Adrenal gland (tissue), 9 donors: ENCODE measurements at regions not wholly inside any gene's neighbourhood (a gene's known extent, or its start where the extent isn't known, plus 50 kb on each side); places are given as distances from the start of the nearest gene placed in this dataset.

ENCODE experiments used
- DNase-seq, 7 donors: peaks; one replicate each; pipeline ENCODE4 v3.0.0-alpha.2; 2019 to 2020
- H3K27ac ChIP-seq, 5 donors: fragments of 200-600 bp; sonication (generic) in 4 of 5; 1 replicate in 3 of 5; 2 replicates in 2 of 5; pipeline versions ENCODE4 v1.5.1 to v1.8.0; 2016 to 2020; ENCODE audit warnings: mild to moderate bottlenecking in 1 of 5
- H3K27me3 ChIP-seq: fragments of 200-600 bp; 2 replicates; pipeline ENCODE4 v1.8.0; 2021
- H3K36me3 ChIP-seq, 2 donors: fragments of 200-600 bp; replicated peaks in 1 of 2; 1 replicate in 1 of 2; 2 replicates in 1 of 2; pipeline versions ENCODE4 v1.5.1 to v1.8.0; 2018 to 2022
- H3K4me1 ChIP-seq, 2 donors: fragments of 200-600 bp; replicated peaks in 1 of 2; 1 replicate in 1 of 2; 2 replicates in 1 of 2; pipeline versions ENCODE4 v1.5.1 to v1.8.0; 2018 to 2021
- H3K4me3 ChIP-seq, 4 donors: fragments of 200-600 bp; sonication (generic) in 3 of 4; one replicate each; pipeline ENCODE4 v1.5.1; 2016 to 2018
- H3K9me3 ChIP-seq, 3 donors: fragments of 200-600 bp; sonication (generic) in 1 of 3; replicated peaks in 1 of 3; 1 replicate in 2 of 3; 2 replicates in 1 of 3; pipeline versions ENCODE4 v1.5.1 to v1.8.0; 2016 to 2021
- CTCF ChIP-seq, 6 experiments: fragments of 450-650 bp in 4 of 6; fragments of 200-600 bp in 2 of 6; sonication (generic) in 1 of 6; IDR thresholded peaks; 1 replicate in 5 of 6; 2 replicates in 1 of 6; pipeline versions ENCODE4 v1.5.1 to v1.8.0; 2016 to 2021; ENCODE audit warnings: antibody characterized with exemption in 6 of 6, mild to moderate bottlenecking in 2 of 6, moderate library complexity in 1 of 6
- POLR2A ChIP-seq, 2 donors: fragments of 450-650 bp; IDR thresholded peaks; one replicate each; pipeline ENCODE4 v1.6.1; 2017; ENCODE audit warnings: antibody characterized with exemption in 2 of 2, mild to moderate bottlenecking in 2 of 2, moderate library complexity in 1 of 2
- WGBS, 4 donors: extraction: QIAGEN DNeasy Blood & Tissue Kit in 2 of 4; methylation state at CpG; one replicate each; pipeline versions ENCODE4 v1.1.5 to v1.1.7; 2013 to 2017; 5-methylcytosine and 5-hydroxymethylcytosine counted together
- intact Hi-C, 2 donors: fragments of 100-400 bp; cut with DNase I; formaldehyde crosslinking; loops; one replicate each; pipeline versions ENCODE4 v1.14.1 to v1.15.0; 2022 to 2023
- donor health status: healthy with polysubstance abuse.
- donor health status: Bipolar disorder and iron deficiency.
- donor health status: DM: yes; HTN: yes; CAD: no.
- donor health status: DM: no; HTN: no; CAD: no.
- donor health status: DM: no; HTN: no; CAD: no.

- WGBS, 4 donors = 88 to 100% (median 93%) methylated on average over 1 of the region's 1 CpG
- TF ChIP-seq POLR2A (IDR thresholded peaks at IDR 0.05) = no peak
- TF ChIP-seq CTCF (IDR thresholded peaks at IDR 0.05) = no peak
Observed at GRCh38 chr12:114174326-114174725, 208.2 kb upstream of the RBM19 start.

GRCh38 chr12:114172135-114172534 lies 206.0 kb upstream of the RBM19 start:
- H3K9me3 ChIP-seq = no peaks in the 10 kb centered on the region
- no peak for DNase-seq
- H3K4me1 ChIP-seq = no peaks in the 10 kb centered on the region
- H3K27ac ChIP-seq = no peak overlapping the region
- H3K36me3 ChIP-seq = no peaks in the 10 kb centered on the region
- TF ChIP-seq POLR2A (IDR thresholded peaks at IDR 0.05) = no peak
- TF ChIP-seq CTCF (IDR thresholded peaks at IDR 0.05) = no peak
- intact Hi-C loops = no loop called here
- no peaks in the 10 kb centered on the region for H3K27me3 ChIP-seq
- WGBS, 4 donors = 69 to 88% (median 80%) methylated on average over 4 of the region's 4 CpGs
- H3K4me3 ChIP-seq = no peak overlapping the region

More at GRCh38 chr12:114174326-114174725, 208.2 kb upstream of the RBM19 start:
- no peaks in the 10 kb centered on the region for H3K27me3 ChIP-seq
- no peak overlapping the region for H3K4me3 ChIP-seq
- no peaks in the 10 kb centered on the region for H3K36me3 ChIP-seq
- no peaks in the 10 kb centered on the region for H3K9me3 ChIP-seq
- no peaks in the 10 kb centered on the region for H3K4me1 ChIP-seq
- DNase-seq = no peak
- H3K27ac ChIP-seq = no peak overlapping the region
- intact Hi-C loops = no loop called here

GRCh38 chr12:114168061-114168460 lies 201.9 kb upstream of the RBM19 start:
- no peak for DNase-seq
- no peak overlapping the region for H3K27ac ChIP-seq
- no peaks in the 10 kb centered on the region for H3K4me1 ChIP-seq
- TF ChIP-seq CTCF (IDR thresholded peaks at IDR 0.05) = no peak
- TF ChIP-seq POLR2A (IDR thresholded peaks at IDR 0.05) = no peak
- intact Hi-C loops = loop anchor here in 1 of 2 donors (5.0 to 10.0 kb wide), 2 partner anchors 307 to 339 kb away; no protein-coding TSS in a partner anchor
- no peaks in the 10 kb centered on the region for H3K36me3 ChIP-seq
- H3K4me3 ChIP-seq = no peak overlapping the region
- WGBS, 4 donors = 72 to 78% (median 75%) methylated on average over 2 of the region's 2 CpGs
- no peaks in the 10 kb centered on the region for H3K9me3 ChIP-seq
- H3K27me3 ChIP-seq = peaks cover 11% of the 10 kb centered on the region

- intact Hi-C loops = loop anchor here in 1 of 2 donors (5.0 to 10.0 kb wide), 2 partner anchors 307 to 340 kb away; no protein-coding TSS in a partner anchor
- no peaks in the 10 kb centered on the region for H3K9me3 ChIP-seq
- WGBS, 4 donors = 82 to 92% (median 87%) methylated on average over 1 of the region's 1 CpG
Observed at GRCh38 chr12:114167431-114167830, 201.3 kb upstream of the RBM19 start.

More at GRCh38 chr12:114167431-114167830, 201.3 kb upstream of the RBM19 start:
- no peaks in the 10 kb centered on the region for H3K36me3 ChIP-seq
- TF ChIP-seq POLR2A (IDR thresholded peaks at IDR 0.05) (no peak), CTCF (IDR thresholded peaks at IDR 0.05) (no peak)
- peaks cover 11% of the 10 kb centered on the region for H3K27me3 ChIP-seq
- no peaks in the 10 kb centered on the region for H3K4me1 ChIP-seq
- DNase-seq = no peak
- no peak overlapping the region for H3K4me3 ChIP-seq
- H3K27ac ChIP-seq = no peak overlapping the region
